ENCODE measurements at regions not wholly inside any gene's neighbourhood (a gene's known extent, or its start where the extent isn't known, plus 50 kb on each side); places are given as distances from the start of the nearest gene placed in this dataset.

DNA sequence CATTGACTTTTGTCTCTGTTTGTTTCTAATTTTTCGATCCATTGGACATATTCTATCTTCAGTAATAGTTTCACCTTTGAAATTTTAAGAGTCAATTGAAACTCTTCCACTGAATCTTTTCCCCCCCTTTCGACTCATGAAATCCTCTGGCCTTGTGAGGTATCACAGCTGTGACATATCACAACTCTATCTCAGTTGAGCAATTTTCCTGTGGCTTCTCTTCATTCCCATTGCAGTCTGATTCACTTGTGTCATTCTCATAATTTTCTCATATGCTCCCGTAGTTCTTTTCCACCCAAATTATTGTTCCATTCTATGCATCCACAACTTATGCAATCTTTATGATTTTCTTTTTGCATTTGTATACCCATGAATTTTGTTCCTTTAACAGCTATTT is 261.6 kb downstream of the DACT1 start:
- Histone ChIP-seq H3K27me3 (ENCODE audit: control insufficient read depth in 1 of 2, insufficient read depth in 2 of 2, low read length in 2 of 2) (no peaks in the 10 kb centered on the region), H3K4me3 (replicated peaks in 1 of 3; ENCODE audit: insufficient read depth in 1 of 3, low read depth in 2 of 3, low read length in 3 of 3) (no peak overlapping the region), H3K9ac (ENCODE audit: insufficient read depth, low read depth, low read length) (no peak overlapping the region), H3K4me2 (ENCODE audit: low read depth, low read length) (no peak overlapping the region), H2AFZ (ENCODE audit: low read length) (no peak overlapping the region), H3K9me3 (ENCODE audit: low read length) (no peaks in the 10 kb centered on the region), H3K27ac (ENCODE audit: extremely low read length, insufficient read depth, low read length) (no peak overlapping the region), H3K36me3 (replicated peaks in 1 of 2; ENCODE audit: control insufficient read depth in 1 of 2, insufficient read depth in 2 of 2, low read length in 2 of 2) (no peaks in the 10 kb centered on the region), H3K79me2 (ENCODE audit: insufficient read depth, low read length) (no peaks in the 10 kb centered on the region), H4K20me1 (ENCODE audit: insufficient read depth, low read length) (no peaks in the 10 kb centered on the region), H3K4me1 (ENCODE audit: insufficient read depth, low read length) (no peaks in the 10 kb centered on the region)
- FAIRE-seq = no peak
- CTCF ChIA-PET (ENCODE audit: low intra/inter-chr PET ratio, low total read pairs) = no interaction called here
- intact Hi-C loops (cut with micrococcal nuclease; ENCODE audit: unreplicated experiment) = no loop called here
- WGBS (ENCODE audit: low lambda C conversion rate) = 2% methylated on average over 3 of the region's 3 CpGs
- TF ChIP-seq, protein P1, sequence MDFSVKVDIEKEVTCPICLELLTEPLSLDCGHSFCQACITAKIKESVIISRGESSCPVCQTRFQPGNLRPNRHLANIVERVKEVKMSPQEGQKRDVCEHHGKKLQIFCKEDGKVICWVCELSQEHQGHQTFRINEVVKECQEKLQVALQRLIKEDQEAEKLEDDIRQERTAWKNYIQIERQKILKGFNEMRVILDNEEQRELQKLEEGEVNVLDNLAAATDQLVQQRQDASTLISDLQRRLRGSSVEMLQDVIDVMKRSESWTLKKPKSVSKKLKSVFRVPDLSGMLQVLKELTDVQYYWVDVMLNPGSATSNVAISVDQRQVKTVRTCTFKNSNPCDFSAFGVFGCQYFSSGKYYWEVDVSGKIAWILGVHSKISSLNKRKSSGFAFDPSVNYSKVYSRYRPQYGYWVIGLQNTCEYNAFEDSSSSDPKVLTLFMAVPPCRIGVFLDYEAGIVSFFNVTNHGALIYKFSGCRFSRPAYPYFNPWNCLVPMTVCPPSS (IDR thresholded peaks at IDR 0.05) = no peak
- TF ChIP-seq, protein P2, sequence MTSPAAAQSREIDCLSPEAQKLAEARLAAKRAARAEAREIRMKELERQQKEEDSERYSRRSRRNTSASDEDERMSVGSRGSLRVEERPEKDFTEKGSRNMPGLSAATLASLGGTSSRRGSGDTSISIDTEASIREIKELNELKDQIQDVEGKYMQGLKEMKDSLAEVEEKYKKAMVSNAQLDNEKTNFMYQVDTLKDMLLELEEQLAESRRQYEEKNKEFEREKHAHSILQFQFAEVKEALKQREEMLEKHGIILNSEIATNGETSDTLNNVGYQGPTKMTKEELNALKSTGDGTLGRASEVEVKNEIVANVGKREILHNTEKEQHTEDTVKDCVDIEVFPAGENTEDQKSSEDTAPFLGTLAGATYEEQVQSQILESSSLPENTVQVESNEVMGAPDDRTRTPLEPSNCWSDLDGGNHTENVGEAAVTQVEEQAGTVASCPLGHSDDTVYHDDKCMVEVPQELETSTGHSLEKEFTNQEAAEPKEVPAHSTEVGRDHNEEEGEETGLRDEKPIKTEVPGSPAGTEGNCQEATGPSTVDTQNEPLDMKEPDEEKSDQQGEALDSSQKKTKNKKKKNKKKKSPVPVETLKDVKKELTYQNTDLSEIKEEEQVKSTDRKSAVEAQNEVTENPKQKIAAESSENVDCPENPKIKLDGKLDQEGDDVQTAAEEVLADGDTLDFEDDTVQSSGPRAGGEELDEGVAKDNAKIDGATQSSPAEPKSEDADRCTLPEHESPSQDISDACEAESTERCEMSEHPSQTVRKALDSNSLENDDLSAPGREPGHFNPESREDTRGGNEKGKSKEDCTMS (CRISPR knock-in tag; conservative IDR thresholded peaks at IDR 0.05) = no peak
- TF ChIP-seq ZNF234 (CRISPR knock-in tag; conservative IDR thresholded peaks at IDR 0.05) (no peak), ARNTL (CRISPR knock-in tag; IDR thresholded peaks at IDR 0.05) (no peak), ZNF768 (CRISPR knock-in tag; IDR thresholded peaks at IDR 0.05) (no peak), ZNF724P (CRISPR knock-in tag; IDR thresholded peaks at IDR 0.05; ENCODE audit: borderline replicate concordance) (no peak), SALL2 (CRISPR knock-in tag; IDR thresholded peaks at IDR 0.05) (no peak), ATF7 (IDR thresholded peaks at IDR 0.05) (no peak), ATF7 (CRISPR knock-in tag; IDR thresholded peaks at IDR 0.05) (no peak), KLF9 (CRISPR knock-in tag; IDR thresholded peaks at IDR 0.05; ENCODE audit: low read depth) (no peak)
- TF ChIP-seq, protein P3, sequence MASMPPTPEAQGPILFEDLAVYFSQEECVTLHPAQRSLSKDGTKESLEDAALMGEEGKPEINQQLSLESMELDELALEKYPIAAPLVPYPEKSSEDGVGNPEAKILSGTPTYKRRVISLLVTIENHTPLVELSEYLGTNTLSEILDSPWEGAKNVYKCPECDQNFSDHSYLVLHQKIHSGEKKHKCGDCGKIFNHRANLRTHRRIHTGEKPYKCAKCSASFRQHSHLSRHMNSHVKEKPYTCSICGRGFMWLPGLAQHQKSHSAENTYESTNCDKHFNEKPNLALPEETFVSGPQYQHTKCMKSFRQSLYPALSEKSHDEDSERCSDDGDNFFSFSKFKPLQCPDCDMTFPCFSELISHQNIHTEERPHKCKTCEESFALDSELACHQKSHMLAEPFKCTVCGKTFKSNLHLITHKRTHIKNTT (CRISPR knock-in tag; IDR thresholded peaks at IDR 0.05) = no peak
- BruUV-seq (replicated peaks) = no TSS peak
- POLR2A ChIA-PET = no interaction called here
- in situ Hi-C loops (cut with HindIII; ENCODE audit: extremely low pct_ligation_motif_present, low pct_unique_long_range_greater_than_20kb) = no loop called here
- no peak for ATAC-seq
- no peak for DNase-seq (ENCODE audit: low spot score)

All from HepG2 (cell line).